GM12874 (cell line): ENCODE measurements at regions not wholly inside any gene's neighbourhood (a gene's known extent, or its start where the extent isn't known, plus 50 kb on each side); places are given as distances from the start of the nearest gene placed in this dataset.

Experiments used
- TF ChIP-seq, protein P1 (sequence below): IDR thresholded peaks from 2 replicates; pipeline ENCODE4 v1.5.1; 2011; ENCODE audit warnings: low read depth, mild to moderate bottlenecking, control low read depth, low read length, moderate library complexity; ENCODE audit not compliant: insufficient read depth

- TF ChIP-seq, protein P1, sequence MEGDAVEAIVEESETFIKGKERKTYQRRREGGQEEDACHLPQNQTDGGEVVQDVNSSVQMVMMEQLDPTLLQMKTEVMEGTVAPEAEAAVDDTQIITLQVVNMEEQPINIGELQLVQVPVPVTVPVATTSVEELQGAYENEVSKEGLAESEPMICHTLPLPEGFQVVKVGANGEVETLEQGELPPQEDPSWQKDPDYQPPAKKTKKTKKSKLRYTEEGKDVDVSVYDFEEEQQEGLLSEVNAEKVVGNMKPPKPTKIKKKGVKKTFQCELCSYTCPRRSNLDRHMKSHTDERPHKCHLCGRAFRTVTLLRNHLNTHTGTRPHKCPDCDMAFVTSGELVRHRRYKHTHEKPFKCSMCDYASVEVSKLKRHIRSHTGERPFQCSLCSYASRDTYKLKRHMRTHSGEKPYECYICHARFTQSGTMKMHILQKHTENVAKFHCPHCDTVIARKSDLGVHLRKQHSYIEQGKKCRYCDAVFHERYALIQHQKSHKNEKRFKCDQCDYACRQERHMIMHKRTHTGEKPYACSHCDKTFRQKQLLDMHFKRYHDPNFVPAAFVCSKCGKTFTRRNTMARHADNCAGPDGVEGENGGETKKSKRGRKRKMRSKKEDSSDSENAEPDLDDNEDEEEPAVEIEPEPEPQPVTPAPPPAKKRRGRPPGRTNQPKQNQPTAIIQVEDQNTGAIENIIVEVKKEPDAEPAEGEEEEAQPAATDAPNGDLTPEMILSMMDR = no peak
Measured at GRCh38 chr6:133689863-133690262, 199.1 kb upstream of the TCF21 start.

DNA sequence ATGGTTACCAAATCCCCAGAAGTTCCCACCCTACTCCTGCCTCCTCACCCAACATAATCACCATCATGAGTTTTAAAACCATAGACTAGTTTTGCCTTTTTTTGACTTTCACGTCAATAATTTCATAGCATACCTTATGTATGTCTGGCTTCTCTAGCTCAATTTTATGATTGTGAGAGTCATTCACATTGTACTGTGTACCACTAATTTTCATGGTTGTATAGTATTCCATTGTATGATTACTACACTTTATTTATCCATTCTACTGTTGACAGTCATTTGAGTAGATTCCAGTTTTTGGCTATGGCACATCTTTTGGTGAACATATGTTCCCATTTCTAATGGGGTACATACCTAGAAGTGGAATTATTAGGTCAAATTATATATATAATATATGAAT, 195.3 kb upstream of the TCF21 start:
- TF ChIP-seq, protein P1 = no peak

- TF ChIP-seq, protein P1 = no peak
Measured at GRCh38 chr6:133697185-133697584, 191.7 kb upstream of the TCF21 start.

DNA sequence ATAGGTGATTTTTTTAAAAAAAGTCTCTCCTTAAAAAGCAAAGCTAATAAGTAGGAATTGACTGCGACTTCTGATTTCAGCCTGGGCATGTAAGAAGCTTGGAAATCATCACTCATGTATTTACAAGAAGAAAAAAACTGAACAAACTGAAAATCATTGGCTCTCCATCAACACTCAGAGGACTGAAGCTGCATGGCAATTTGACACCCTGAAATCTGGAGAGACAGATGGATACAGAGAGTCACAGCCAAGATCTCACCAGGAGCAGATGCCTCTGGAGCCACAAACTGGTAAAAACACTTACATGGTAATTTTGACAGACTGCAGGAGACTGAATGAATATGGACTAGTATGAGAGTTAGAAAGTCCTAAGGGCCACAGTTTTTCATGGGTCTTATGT, 191.2 kb upstream of the TCF21 start:
- TF ChIP-seq, protein P1 = no peak

DNA sequence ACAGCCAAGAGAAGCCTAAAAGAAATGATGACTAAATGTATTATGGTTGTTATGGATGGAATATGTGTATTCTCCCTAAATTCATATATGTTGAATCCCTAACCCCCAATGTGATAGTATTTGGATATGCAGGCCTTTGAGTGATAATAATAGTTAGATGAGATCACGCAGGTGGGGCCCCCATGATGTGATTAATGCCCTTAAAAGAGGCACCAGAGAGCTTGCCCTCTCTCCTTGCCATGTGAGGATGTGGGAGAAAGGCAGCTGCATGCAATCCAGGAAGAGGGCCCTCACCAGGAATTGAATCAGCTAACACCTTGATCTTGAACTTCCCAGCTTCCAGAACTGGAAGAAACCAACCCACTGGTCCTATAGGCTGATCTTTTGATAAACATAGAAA, 190.6 kb upstream of the TCF21 start:
- TF ChIP-seq, protein P1 = no peak

DNA sequence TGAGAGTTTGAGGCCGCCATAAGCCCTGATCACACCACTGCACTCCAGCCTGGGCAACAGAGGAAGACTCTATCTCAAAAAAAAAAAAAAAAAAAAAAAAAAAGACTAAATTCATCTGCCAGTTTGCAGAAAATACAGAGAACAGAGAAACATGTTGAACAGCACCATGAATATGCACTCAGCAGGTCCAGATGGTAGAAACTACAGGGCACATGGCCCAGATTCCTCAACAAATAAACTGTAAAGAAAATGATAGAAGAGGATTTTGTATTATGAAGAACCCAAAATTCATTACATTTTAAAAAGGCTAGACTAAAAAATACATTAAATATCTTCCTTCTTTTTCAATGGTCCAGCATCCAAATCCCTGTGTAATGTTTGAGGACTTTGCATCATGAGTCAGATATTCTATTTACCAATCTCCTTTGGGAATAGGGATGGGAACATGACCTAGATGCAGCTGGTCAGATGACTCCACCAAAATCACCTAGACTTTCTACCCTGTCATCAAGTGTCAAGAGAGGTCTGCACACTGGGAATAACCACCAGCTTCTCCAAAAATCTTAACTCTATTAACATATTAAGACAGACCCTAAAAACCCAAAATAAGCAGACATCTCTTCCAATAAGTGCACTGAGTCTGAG, 189.1 kb upstream of the TCF21 start:
- TF ChIP-seq, protein P1 = no peak

DNA sequence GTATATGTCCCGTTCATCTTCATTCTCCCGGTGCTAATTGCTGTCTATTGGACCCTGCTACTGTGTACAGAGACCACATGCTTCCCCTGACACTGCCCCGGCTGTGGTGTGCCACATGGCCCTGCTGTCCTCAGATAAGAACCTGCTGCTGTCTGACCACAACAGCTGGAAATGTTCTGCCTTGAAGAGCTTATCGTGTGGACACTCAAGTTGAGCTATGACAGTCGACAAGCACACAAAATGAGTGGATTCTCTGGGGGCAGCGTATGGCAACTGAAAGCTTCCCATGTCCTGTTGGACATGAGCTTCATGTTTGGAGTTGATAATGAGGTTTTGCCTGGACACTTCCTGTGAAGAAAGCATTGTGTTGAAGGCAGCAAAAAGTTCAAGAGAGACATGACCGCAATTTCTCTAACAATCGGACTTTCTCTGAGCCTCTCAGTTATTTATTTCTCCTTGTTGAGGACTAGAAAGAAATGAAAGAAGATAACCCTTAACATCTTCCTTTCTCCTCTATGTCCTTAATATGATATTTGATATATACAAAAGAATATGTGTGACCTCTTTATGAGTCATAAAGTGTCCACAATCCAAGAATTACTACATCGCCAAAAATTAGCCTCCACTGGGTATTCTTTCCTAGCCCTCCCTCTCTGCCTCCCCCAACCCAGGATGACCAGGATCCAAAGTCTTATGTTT, 187.1 kb upstream of the TCF21 start:
- TF ChIP-seq, protein P1 = no peak
